ENCODE measurements at regions not wholly inside any gene's neighbourhood (a gene's known extent, or its start where the extent isn't known, plus 50 kb on each side); places are given as distances from the start of the nearest gene placed in this dataset.

- BruUV-seq (replicated peaks), result no TSS peak
- ATAC-seq, result no peak
- POLR2A ChIA-PET, result no interaction called here
- Histone ChIP-seq H3K27me3 (ENCODE audit: control insufficient read depth, insufficient read depth, low read length) (peaks cover 20% of the 10 kb centered on the region), H3K9me3 (ENCODE audit: control insufficient read depth, insufficient read depth, low read depth, low read length) (no peaks in the 10 kb centered on the region), H3K4me3 (ENCODE audit: low read depth in 2 of 2, low read length in 2 of 2) (no peak overlapping the region), H3K4me1 (ENCODE audit: control insufficient read depth, insufficient read depth, low read length) (no peaks in the 10 kb centered on the region), H3K36me3 (ENCODE audit: control insufficient read depth, insufficient read depth, low read length) (no peaks in the 10 kb centered on the region), H3K27ac (ENCODE audit: low read length) (no peak overlapping the region)
- in situ Hi-C loops (cut with HindIII; ENCODE audit: low pct_unique_long_range_greater_than_20kb, low sequenced_read_pairs) (no loop called here), intact Hi-C loops (cut with micrococcal nuclease; ENCODE audit: unreplicated experiment) (no loop called here)
- DNase-seq (ENCODE audit: low read depth, low spot score), result no peak
- CTCF ChIA-PET, result no interaction called here
- no peak for TF ChIP-seq SIN3A (IDR thresholded peaks at IDR 0.05; ENCODE audit: borderline replicate concordance, insufficient read depth, low read depth, low read length)
- TF ChIP-seq CTCF (IDR thresholded peaks at IDR 0.05), result no peak
- no peak for TF ChIP-seq POLR2AphosphoS5 (IDR thresholded peaks at IDR 0.05; ENCODE audit: low read depth, low read length)
- no peak for TF ChIP-seq TCF7L2 (IDR thresholded peaks at IDR 0.05; ENCODE audit: low read depth, low read length)
- TF ChIP-seq REST (IDR thresholded peaks at IDR 0.05; ENCODE audit: insufficient read depth in 1 of 2, low read depth in 2 of 2, low read length in 1 of 2), result no peak
These were observed 84.9 kb upstream of the SDK2 start for GRCh38 chr17:73729101-73729500.

- H3K4me3 ChIP-seq (ENCODE audit: low read depth in 2 of 2, low read length in 2 of 2), result no peak overlapping the region
- in situ Hi-C loops (cut with HindIII; ENCODE audit: low pct_unique_long_range_greater_than_20kb, low sequenced_read_pairs) (no loop called here), intact Hi-C loops (cut with micrococcal nuclease; ENCODE audit: unreplicated experiment) (no loop called here)
- no peaks in the 10 kb centered on the region for H3K9me3 ChIP-seq (ENCODE audit: control insufficient read depth, insufficient read depth, low read depth, low read length)
- H3K27ac ChIP-seq (ENCODE audit: low read length), result no peak overlapping the region
- DNase-seq (ENCODE audit: low read depth, low spot score), result no peak
- no peaks in the 10 kb centered on the region for H3K36me3 ChIP-seq (ENCODE audit: control insufficient read depth, insufficient read depth, low read length)
- BruUV-seq (replicated peaks), result no TSS peak
- no peak for ATAC-seq
- no peaks in the 10 kb centered on the region for H3K4me1 ChIP-seq (ENCODE audit: control insufficient read depth, insufficient read depth, low read length)
- peaks cover 23% of the 10 kb centered on the region for H3K27me3 ChIP-seq (ENCODE audit: control insufficient read depth, insufficient read depth, low read length)
- POLR2A ChIA-PET, result no interaction called here
- TF ChIP-seq TCF7L2 (IDR thresholded peaks at IDR 0.05; ENCODE audit: low read depth, low read length), result no peak
- TF ChIP-seq REST (IDR thresholded peaks at IDR 0.05; ENCODE audit: insufficient read depth in 1 of 2, low read depth in 2 of 2, low read length in 1 of 2), result no peak
- no peak for TF ChIP-seq CTCF (IDR thresholded peaks at IDR 0.05)
- no peak for TF ChIP-seq SIN3A (IDR thresholded peaks at IDR 0.05; ENCODE audit: borderline replicate concordance, insufficient read depth, low read depth, low read length)
- no peak for TF ChIP-seq POLR2AphosphoS5 (IDR thresholded peaks at IDR 0.05; ENCODE audit: low read depth, low read length)
- CTCF ChIA-PET, result no interaction called here
These were observed 87.5 kb upstream of the SDK2 start for GRCh38 chr17:73731733-73732132.

All from Panc1 (cell line).